ENCODE measurements at regions not wholly inside any gene's neighbourhood (a gene's known extent, or its start where the extent isn't known, plus 50 kb on each side); places are given as distances from the start of the nearest gene placed in this dataset.

DNA sequence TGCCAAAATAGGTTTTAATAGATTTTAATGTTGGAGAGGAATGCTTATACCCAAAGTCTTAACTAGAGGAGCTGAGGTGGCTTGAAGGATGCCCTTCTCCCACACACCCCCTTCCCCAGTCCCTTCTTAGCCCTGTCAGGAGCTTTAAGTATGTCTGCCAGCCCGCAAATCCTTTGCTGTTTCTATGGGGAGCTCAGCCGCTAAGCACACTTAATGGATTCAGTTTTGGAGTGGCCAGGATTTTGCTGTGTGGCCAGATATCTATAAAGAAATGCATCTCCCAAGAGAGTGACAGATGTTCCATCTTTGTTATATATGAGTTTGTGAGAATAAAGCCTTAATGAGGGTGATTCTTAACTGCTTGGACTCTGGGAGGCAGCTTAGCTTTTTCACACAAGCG is 152.9 kb upstream of the ZNF32 start:
- no peak for ATAC-seq
- TF ChIP-seq ESRRG (CRISPR knock-in tag; IDR thresholded peaks at IDR 0.05) (no peak), ISL1 (CRISPR knock-in tag; IDR thresholded peaks at IDR 0.05) (no peak), ZC3H10 (CRISPR knock-in tag; IDR thresholded peaks at IDR 0.05) (no peak), RARB (CRISPR knock-in tag; IDR thresholded peaks at IDR 0.05) (no peak), TCF4 (CRISPR knock-in tag; IDR thresholded peaks at IDR 0.05; ENCODE audit: borderline replicate concordance) (no peak), ZNF565 (CRISPR knock-in tag; conservative IDR thresholded peaks at IDR 0.05; ENCODE audit: low read depth) (no peak), ZFP3 (CRISPR knock-in tag; IDR thresholded peaks at IDR 0.05) (no peak), PPARA (CRISPR knock-in tag; IDR thresholded peaks at IDR 0.05; ENCODE audit: borderline replicate concordance) (no peak), BACH2 (CRISPR knock-in tag; IDR thresholded peaks at IDR 0.05; ENCODE audit: borderline replicate concordance) (no peak)
- TF ChIP-seq, protein P1, sequence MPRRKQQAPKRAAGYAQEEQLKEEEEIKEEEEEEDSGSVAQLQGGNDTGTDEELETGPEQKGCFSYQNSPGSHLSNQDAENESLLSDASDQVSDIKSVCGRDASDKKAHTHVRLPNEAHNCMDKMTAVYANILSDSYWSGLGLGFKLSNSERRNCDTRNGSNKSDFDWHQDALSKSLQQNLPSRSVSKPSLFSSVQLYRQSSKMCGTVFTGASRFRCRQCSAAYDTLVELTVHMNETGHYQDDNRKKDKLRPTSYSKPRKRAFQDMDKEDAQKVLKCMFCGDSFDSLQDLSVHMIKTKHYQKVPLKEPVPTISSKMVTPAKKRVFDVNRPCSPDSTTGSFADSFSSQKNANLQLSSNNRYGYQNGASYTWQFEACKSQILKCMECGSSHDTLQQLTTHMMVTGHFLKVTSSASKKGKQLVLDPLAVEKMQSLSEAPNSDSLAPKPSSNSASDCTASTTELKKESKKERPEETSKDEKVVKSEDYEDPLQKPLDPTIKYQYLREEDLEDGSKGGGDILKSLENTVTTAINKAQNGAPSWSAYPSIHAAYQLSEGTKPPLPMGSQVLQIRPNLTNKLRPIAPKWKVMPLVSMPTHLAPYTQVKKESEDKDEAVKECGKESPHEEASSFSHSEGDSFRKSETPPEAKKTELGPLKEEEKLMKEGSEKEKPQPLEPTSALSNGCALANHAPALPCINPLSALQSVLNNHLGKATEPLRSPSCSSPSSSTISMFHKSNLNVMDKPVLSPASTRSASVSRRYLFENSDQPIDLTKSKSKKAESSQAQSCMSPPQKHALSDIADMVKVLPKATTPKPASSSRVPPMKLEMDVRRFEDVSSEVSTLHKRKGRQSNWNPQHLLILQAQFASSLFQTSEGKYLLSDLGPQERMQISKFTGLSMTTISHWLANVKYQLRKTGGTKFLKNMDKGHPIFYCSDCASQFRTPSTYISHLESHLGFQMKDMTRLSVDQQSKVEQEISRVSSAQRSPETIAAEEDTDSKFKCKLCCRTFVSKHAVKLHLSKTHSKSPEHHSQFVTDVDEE (CRISPR knock-in tag; IDR thresholded peaks at IDR 0.05): no peak
- TF ChIP-seq, protein P2, sequence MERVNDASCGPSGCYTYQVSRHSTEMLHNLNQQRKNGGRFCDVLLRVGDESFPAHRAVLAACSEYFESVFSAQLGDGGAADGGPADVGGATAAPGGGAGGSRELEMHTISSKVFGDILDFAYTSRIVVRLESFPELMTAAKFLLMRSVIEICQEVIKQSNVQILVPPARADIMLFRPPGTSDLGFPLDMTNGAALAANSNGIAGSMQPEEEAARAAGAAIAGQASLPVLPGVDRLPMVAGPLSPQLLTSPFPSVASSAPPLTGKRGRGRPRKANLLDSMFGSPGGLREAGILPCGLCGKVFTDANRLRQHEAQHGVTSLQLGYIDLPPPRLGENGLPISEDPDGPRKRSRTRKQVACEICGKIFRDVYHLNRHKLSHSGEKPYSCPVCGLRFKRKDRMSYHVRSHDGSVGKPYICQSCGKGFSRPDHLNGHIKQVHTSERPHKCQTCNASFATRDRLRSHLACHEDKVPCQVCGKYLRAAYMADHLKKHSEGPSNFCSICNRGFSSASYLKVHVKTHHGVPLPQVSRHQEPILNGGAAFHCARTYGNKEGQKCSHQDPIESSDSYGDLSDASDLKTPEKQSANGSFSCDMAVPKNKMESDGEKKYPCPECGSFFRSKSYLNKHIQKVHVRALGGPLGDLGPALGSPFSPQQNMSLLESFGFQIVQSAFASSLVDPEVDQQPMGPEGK (CRISPR knock-in tag; IDR thresholded peaks at IDR 0.05; ENCODE audit: borderline replicate concordance): no peak
- TF ChIP-seq, protein P3, sequence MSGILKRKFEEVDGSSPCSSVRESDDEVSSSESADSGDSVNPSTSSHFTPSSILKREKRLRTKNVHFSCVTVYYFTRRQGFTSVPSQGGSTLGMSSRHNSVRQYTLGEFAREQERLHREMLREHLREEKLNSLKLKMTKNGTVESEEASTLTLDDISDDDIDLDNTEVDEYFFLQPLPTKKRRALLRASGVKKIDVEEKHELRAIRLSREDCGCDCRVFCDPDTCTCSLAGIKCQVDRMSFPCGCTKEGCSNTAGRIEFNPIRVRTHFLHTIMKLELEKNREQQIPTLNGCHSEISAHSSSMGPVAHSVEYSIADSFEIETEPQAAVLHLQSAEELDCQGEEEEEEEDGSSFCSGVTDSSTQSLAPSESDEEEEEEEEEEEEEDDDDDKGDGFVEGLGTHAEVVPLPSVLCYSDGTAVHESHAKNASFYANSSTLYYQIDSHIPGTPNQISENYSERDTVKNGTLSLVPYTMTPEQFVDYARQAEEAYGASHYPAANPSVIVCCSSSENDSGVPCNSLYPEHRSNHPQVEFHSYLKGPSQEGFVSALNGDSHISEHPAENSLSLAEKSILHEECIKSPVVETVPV (CRISPR knock-in tag; IDR thresholded peaks at IDR 0.05): no peak

DNA sequence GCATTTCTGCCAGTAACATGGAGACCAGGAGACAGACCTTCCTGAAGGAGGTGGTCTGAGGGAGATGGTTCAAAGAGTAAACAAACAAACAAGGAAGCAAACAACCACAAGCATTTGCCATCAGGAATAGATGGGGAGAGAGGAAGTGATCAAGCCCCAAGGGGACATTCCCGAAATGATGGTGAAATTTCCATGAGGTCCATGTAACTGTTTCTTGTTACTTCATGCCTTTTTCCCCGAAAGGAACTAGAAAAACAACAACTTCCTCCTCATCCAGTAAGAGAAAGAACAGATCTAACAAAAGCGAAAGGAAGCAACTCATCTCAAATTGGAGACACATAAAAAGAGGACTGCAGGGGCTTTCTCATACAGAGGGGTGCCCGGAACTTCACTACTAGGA is 152.5 kb upstream of the ZNF32 start:
- TF ChIP-seq, protein P3 (CRISPR knock-in tag; IDR thresholded peaks at IDR 0.05): no peak
- TF ChIP-seq ARNTL (CRISPR knock-in tag; IDR thresholded peaks at IDR 0.05; ENCODE audit: borderline replicate concordance, low read depth): no peak
- no peak for TF ChIP-seq PPARA (CRISPR knock-in tag; IDR thresholded peaks at IDR 0.05; ENCODE audit: borderline replicate concordance)
- no peak for TF ChIP-seq ZC3H10 (CRISPR knock-in tag; IDR thresholded peaks at IDR 0.05)
- no peak for TF ChIP-seq TCF4 (CRISPR knock-in tag; IDR thresholded peaks at IDR 0.05; ENCODE audit: borderline replicate concordance)
- TF ChIP-seq OSR1 (CRISPR knock-in tag; IDR thresholded peaks at IDR 0.05): no peak
- no peak for TF ChIP-seq ZNF565 (CRISPR knock-in tag; conservative IDR thresholded peaks at IDR 0.05; ENCODE audit: low read depth)
- TF ChIP-seq, protein P4, sequence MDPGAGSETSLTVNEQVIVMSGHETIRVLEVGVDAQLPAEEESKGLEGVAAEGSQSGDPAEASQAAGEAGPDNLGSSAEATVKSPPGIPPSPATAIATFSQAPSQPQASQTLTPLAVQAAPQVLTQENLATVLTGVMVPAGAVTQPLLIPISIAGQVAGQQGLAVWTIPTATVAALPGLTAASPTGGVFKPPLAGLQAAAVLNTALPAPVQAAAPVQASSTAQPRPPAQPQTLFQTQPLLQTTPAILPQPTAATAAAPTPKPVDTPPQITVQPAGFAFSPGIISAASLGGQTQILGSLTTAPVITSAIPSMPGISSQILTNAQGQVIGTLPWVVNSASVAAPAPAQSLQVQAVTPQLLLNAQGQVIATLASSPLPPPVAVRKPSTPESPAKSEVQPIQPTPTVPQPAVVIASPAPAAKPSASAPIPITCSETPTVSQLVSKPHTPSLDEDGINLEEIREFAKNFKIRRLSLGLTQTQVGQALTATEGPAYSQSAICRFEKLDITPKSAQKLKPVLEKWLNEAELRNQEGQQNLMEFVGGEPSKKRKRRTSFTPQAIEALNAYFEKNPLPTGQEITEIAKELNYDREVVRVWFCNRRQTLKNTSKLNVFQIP (CRISPR knock-in tag; IDR thresholded peaks at IDR 0.05; ENCODE audit: borderline replicate concordance, low read depth): no peak
- TF ChIP-seq ESRRG (CRISPR knock-in tag; IDR thresholded peaks at IDR 0.05): no peak
- TF ChIP-seq ZFP3 (CRISPR knock-in tag; IDR thresholded peaks at IDR 0.05): no peak
- TF ChIP-seq ZNF70 (CRISPR knock-in tag; IDR thresholded peaks at IDR 0.05): no peak
- no peak for TF ChIP-seq CSDC2 (CRISPR knock-in tag; IDR thresholded peaks at IDR 0.05)
- no peak for TF ChIP-seq GLIS3 (CRISPR knock-in tag; IDR thresholded peaks at IDR 0.05)
- TF ChIP-seq, protein P2 (CRISPR knock-in tag; IDR thresholded peaks at IDR 0.05; ENCODE audit: borderline replicate concordance): no peak
- TF ChIP-seq RARB (CRISPR knock-in tag; IDR thresholded peaks at IDR 0.05): no peak
- ATAC-seq: no peak

All from SK-N-SH treated with all-trans-retinoic acid at 6 μM for 48 hours (cell line).